Hematopoietic multipotent progenitor cell treated with erythropoietin and hydrocortisone succinate and interleukin-3 and kit ligand, for 8 days (in vitro differentiated cells): ENCODE measurements at regions not wholly inside any gene's neighbourhood (a gene's known extent, or its start where the extent isn't known, plus 50 kb on each side); places are given as distances from the start of the nearest gene placed in this dataset.

ENCODE experiments used
- DNase-seq: peaks from one replicate; pipeline ENCODE4 v3.0.0-alpha.2; 2015

GRCh38 chr4:188197566-188197965, 58.3 kb downstream of the TRIML1 start:
- DNase-seq: no peak

GRCh38 chr4:188198982-188199792, 59.9 kb downstream of the TRIML1 start:
- no peak for DNase-seq

- no peak for DNase-seq
Measured at GRCh38 chr4:188201851-188202250, 62.6 kb downstream of the TRIML1 start.

GRCh38 chr4:188206783-188207182, 67.5 kb downstream of the TRIML1 start:
- DNase-seq: no peak

- DNase-seq: no peak
Measured at GRCh38 chr4:188214861-188215260, 75.6 kb downstream of the TRIML1 start.

GRCh38 chr4:188218392-188218791, 79.2 kb downstream of the TRIML1 start:
- DNase-seq: no peak

GRCh38 chr4:188220006-188220405, 80.8 kb downstream of the TRIML1 start:
- DNase-seq: no peak

- DNase-seq: no peak
Measured at GRCh38 chr4:188221090-188221489, 81.8 kb downstream of the TRIML1 start.

- DNase-seq: no peak
Measured at GRCh38 chr4:188228279-188228678, 89.0 kb downstream of the TRIML1 start.

GRCh38 chr4:188232428-188232827, 93.2 kb downstream of the TRIML1 start:
- no peak for DNase-seq

GRCh38 chr4:188242041-188242440, 102.8 kb downstream of the TRIML1 start:
- DNase-seq: no peak

- no peak for DNase-seq
Measured at GRCh38 chr4:188245651-188246050, 106.4 kb downstream of the TRIML1 start.

GRCh38 chr4:188246488-188246887, 107.2 kb downstream of the TRIML1 start:
- no peak for DNase-seq

- no peak for DNase-seq
Measured at GRCh38 chr4:188254211-188254610, 115.0 kb downstream of the TRIML1 start.

- DNase-seq: no peak
Measured at GRCh38 chr4:188262464-188262863, 123.2 kb downstream of the TRIML1 start.

- DNase-seq: no peak
Measured at GRCh38 chr4:188263321-188263720, 124.1 kb downstream of the TRIML1 start.

GRCh38 chr4:188266386-188266785, 127.1 kb downstream of the TRIML1 start:
- DNase-seq: no peak

- no peak for DNase-seq
Measured at GRCh38 chr4:188268131-188268908, 129.1 kb downstream of the TRIML1 start.

- DNase-seq: no peak
Measured at GRCh38 chr4:188270273-188271069, 131.2 kb downstream of the TRIML1 start.

- DNase-seq: no peak
Measured at GRCh38 chr4:188275686-188276085, 136.4 kb downstream of the TRIML1 start.

GRCh38 chr4:188279184-188279583, 139.9 kb downstream of the TRIML1 start:
- DNase-seq: no peak

- no peak for DNase-seq
Measured at GRCh38 chr4:188282471-188283232, 143.4 kb downstream of the TRIML1 start.
